Activated CD4-positive, alpha-beta T cell treated with anti-CD3 and anti-CD28 coated beads for 36 hours (primary cell): ENCODE measurements at regions not wholly inside any gene's neighbourhood (a gene's known extent, or its start where the extent isn't known, plus 50 kb on each side); places are given as distances from the start of the nearest gene placed in this dataset.

Source experiments
- ATAC-seq: fragments of 200-7000 bp; cut with Tn5 transposase; one replicate; pipeline ENCODE4 v1.10.0; 2021; ENCODE audit warnings: mild to moderate bottlenecking, moderate library complexity
- CTCF ChIA-PET: fragments of 350-600 bp; sonication (Branson Sonifier 250); formaldehyde crosslinking; loops from one replicate; lab custom pipeline; 2021; ENCODE audit warnings: antibody characterized with exemption; lab: Charles Lee
- POLR2A ChIA-PET: fragments of 350-600 bp; sonication (Branson Sonifier 250); formaldehyde crosslinking; loops from one replicate; lab custom pipeline; 2021; ENCODE audit warnings: antibody characterized with exemption, inconsistent platforms; lab: Charles Lee
- DNase-seq: peaks from one replicate; pipeline ENCODE4 v3.0.0-alpha.2; 2020
- H3K27ac Mint-ChIP-seq: one replicate; pipeline ENCODE4 v1.8.0; 2021; ENCODE audit warnings: mixed read lengths
- H3K27me3 Mint-ChIP-seq: one replicate; pipeline ENCODE4 v1.8.0; 2021; ENCODE audit warnings: mixed read lengths
- H3K36me3 Mint-ChIP-seq: one replicate; pipeline ENCODE4 v1.8.0; 2021; ENCODE audit warnings: low read depth, mixed read lengths
- H3K4me1 Mint-ChIP-seq: one replicate; pipeline ENCODE4 v1.8.0; 2021; ENCODE audit warnings: mixed read lengths
- H3K4me3 Mint-ChIP-seq: one replicate; pipeline ENCODE4 v1.8.0; 2021; ENCODE audit warnings: mild to moderate bottlenecking, moderate library complexity, mixed read lengths
- H3K9me3 Mint-ChIP-seq: one replicate; pipeline ENCODE4 v1.8.0; 2021; ENCODE audit warnings: low read depth, mixed read lengths
- intact Hi-C, 2 experiments: fragments of 100-400 bp; cut with DNase I in 1 of 2; cut with micrococcal nuclease in 1 of 2; formaldehyde crosslinking; loops; one replicate each; pipeline versions ENCODE4 v1.14.2 to v1.15.1; 2022 to 2024; cut with DNase I, micrococcal nuclease

DNA sequence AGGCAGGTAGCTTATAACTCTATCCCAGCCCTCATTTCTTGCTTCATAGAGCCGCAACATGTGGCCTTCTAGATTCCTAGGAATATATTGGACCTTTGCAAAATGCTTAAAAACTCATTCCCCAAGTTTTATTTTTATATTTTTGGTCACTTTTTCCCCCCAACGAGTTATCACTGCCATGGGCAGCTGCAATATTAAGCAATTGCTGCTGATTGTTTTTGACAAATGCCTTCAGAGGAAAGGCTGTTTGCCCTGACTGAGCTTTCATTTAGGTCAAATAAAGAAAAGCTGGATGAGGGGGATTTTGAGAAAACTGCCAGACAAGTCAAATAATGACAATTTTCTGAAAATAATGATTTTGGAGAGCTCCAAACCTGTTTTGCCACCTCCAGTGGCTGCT is 976.9 kb upstream of the MBL2 start:
- H3K36me3 Mint-ChIP-seq = no peaks in the 10 kb centered on the region
- intact Hi-C loops = no loop called here
- H3K9me3 Mint-ChIP-seq = peaks cover 3% of the 10 kb centered on the region
- ATAC-seq (no peak), DNase-seq (no peak)
- no peaks in the 10 kb centered on the region for H3K27me3 Mint-ChIP-seq
- no peak overlapping the region for H3K27ac Mint-ChIP-seq
- CTCF ChIA-PET = no interaction called here
- no peak overlapping the region for H3K4me3 Mint-ChIP-seq
- H3K4me1 Mint-ChIP-seq = no peaks in the 10 kb centered on the region
- POLR2A ChIA-PET = no interaction called here

DNA sequence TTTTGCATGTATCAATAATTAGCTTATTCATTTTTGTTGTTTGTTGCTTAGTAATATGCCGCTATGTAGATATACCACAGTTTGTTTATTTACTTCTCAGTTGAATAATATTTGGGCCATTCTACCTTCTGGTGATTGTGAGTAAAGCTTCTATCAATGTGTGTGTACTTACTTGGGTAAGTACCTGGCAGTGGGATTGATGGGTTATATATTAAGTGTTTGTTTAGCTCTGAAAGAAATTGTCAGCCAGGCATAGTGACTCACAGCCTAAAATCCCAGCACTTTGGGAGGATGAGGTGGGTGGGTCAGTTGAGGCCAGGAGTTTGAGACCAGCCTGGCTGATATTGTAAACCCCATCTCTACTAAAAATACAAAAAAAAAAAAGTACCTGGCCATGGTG is 975.7 kb upstream of the MBL2 start:
- ATAC-seq (no peak), DNase-seq (no peak)
- H3K27ac Mint-ChIP-seq = no peak overlapping the region
- H3K4me3 Mint-ChIP-seq = no peak overlapping the region
- H3K9me3 Mint-ChIP-seq = peaks cover 7% of the 10 kb centered on the region
- no peaks in the 10 kb centered on the region for H3K36me3 Mint-ChIP-seq
- no peaks in the 10 kb centered on the region for H3K4me1 Mint-ChIP-seq
- ChIA-PET CTCF (interaction anchor here (0.7 to 0.9 kb wide), 2 partner anchors 24 to 1214 kb away, joined by 3 read pairs; no protein-coding TSS in a partner anchor), POLR2A (no interaction called here)
- intact Hi-C loops = no loop called here
- no peaks in the 10 kb centered on the region for H3K27me3 Mint-ChIP-seq

DNA sequence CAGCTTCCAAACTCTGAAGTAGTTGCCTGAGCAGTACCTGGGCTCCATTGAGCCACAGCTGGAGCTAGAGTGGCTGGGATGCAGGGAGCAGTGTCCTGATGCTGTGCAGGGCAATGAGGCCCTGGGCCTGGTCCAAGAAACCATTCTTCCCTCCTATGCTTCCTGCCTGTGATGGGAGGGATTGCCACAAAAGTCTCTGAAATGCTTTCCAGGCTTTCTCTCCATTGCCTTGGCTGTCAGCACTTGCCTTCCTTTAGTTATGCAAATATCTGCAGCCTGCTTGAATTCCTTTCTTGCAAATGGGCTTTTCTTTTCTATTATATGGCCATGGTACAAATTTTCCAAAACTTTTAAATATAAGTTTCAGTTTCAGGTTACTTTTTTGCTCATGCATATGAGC is 972.2 kb upstream of the MBL2 start:
- Mint-ChIP-seq H3K27ac (no peak overlapping the region), H3K27me3 (no peaks in the 10 kb centered on the region), H3K9me3 (peaks cover 7% of the 10 kb centered on the region), H3K36me3 (no peaks in the 10 kb centered on the region), H3K4me3 (no peak overlapping the region), H3K4me1 (no peaks in the 10 kb centered on the region)
- CTCF ChIA-PET = no interaction called here
- POLR2A ChIA-PET = no interaction called here
- no peak for ATAC-seq
- intact Hi-C loops = no loop called here
- DNase-seq = no peak

DNA sequence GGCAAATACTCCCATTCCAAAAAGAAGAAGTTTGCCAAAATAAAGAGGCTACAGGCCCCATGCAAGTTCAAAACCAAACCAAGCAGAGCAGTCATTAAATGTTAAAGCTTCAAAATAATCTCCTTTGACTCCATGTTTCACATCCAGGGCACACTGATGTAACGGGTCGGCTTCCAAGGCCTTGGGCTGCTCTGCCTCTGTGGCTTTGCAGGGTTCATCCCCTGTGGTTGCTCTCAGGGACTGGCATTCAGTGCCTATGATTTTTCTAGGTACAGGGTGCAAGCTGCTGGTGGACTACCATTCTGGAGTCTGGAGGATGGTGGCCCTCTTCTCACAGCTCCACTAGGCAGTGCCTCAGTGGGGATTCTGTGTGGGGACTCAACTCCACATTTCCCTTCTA is 971.6 kb upstream of the MBL2 start:
- Mint-ChIP-seq H3K9me3 (peaks cover 7% of the 10 kb centered on the region), H3K36me3 (no peaks in the 10 kb centered on the region), H3K4me1 (no peaks in the 10 kb centered on the region), H3K27me3 (no peaks in the 10 kb centered on the region), H3K27ac (no peak overlapping the region), H3K4me3 (no peak overlapping the region)
- intact Hi-C loops = no loop called here
- DNase-seq (no peak), ATAC-seq (no peak)
- ChIA-PET CTCF (no interaction called here), POLR2A (no interaction called here)

DNA sequence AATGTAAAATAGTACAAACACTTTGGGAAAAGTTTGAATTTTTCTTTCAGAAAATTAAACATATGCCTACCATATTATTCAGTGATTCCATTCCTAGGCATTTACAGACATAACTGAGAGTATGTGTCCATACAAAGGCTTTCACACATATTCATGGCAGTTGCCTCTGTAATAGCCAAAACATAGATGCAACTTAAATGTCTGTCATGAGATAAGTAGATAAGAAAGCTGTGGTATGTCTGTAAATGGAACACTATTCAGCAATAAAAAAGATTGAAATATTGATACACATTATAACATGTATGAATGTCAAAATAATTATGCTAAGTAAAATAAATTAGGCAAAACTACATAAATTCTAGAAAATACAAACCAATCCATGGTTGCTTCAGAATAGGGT is 964.5 kb upstream of the MBL2 start:
- CTCF ChIA-PET = interaction anchor here (0.6 kb wide), 1 partner anchor 1300 kb away, joined by 4 read pairs; no protein-coding TSS in a partner anchor
- Mint-ChIP-seq H3K27ac (no peak overlapping the region), H3K27me3 (no peaks in the 10 kb centered on the region), H3K9me3 (peaks cover 3% of the 10 kb centered on the region), H3K4me1 (no peaks in the 10 kb centered on the region), H3K4me3 (no peak overlapping the region), H3K36me3 (no peaks in the 10 kb centered on the region)
- ATAC-seq = no peak
- POLR2A ChIA-PET = no interaction called here
- intact Hi-C loops = no loop called here
- DNase-seq = no peak

DNA sequence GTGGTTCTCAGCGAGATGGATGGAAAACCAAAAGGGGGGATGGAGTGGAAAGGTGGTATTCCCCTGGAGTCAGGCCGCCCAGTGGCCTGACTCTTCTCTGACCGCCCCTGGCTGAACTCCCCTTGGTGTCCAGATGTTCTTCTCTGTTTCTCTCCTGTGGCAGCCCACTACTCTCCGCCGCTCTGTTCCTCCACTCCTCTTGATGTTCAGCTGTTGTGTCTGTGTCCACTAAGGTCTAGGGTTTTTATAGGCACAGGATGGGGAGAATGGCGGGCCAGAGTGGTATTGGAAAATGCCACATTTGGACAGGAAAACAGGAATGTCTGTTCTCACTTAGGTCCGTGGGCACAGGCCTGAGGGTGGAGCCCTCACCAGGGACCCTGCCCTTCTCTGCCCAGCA is 954.3 kb upstream of the MBL2 start:
- ChIA-PET CTCF (no interaction called here), POLR2A (no interaction called here)
- Mint-ChIP-seq H3K27me3 (no peaks in the 10 kb centered on the region), H3K36me3 (no peaks in the 10 kb centered on the region), H3K4me3 (no peak overlapping the region), H3K27ac (no peak overlapping the region), H3K4me1 (no peaks in the 10 kb centered on the region), H3K9me3 (peaks cover 4% of the 10 kb centered on the region)
- ATAC-seq (no peak), DNase-seq (no peak)
- intact Hi-C loops = no loop called here

DNA sequence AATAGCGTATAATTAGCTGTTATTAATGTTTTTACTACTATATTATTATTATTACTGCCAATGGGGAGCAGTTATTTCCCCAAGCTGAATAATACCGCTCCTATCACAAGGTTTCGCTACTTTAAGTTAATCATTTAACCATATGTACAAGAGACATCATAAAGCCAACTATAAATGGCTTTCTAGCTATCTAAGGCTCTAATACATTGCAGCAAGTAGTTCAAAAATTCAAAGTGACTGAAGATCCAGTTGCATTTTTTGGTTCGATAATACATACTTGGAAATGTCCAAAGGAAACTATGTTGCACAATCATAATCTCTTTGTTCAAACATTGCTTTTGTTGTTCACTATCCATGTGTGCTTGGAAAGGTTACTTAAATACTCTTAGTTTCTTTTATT is 952.0 kb upstream of the MBL2 start:
- Mint-ChIP-seq H3K4me3 (no peak overlapping the region), H3K4me1 (no peaks in the 10 kb centered on the region), H3K27ac (no peak overlapping the region), H3K9me3 (peaks cover 4% of the 10 kb centered on the region), H3K27me3 (no peaks in the 10 kb centered on the region), H3K36me3 (no peaks in the 10 kb centered on the region)
- ChIA-PET CTCF (interaction anchor here (0.9 kb wide), 1 partner anchor 23 kb away, joined by 3 read pairs; no protein-coding TSS in a partner anchor), POLR2A (no interaction called here)
- no peak for ATAC-seq
- no peak for DNase-seq
- intact Hi-C loops = no loop called here

DNA sequence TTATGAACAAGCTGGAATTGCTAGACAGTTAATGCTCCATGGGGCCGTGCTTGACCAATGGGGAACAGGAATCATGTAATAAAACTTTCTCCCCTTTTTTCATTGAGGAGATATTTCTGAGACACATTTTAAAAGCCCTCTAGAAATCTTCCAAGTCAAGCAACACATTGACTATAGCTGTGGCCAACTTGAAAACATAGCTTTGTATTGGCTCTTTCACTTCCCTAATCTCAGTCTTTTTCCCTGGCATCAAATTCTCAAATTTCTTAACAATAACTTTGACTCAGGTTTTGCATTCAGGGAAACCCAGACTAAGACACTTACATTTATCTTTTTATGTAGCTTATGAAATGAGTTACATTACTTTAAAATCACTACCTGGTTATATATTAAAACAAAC is 947.1 kb upstream of the MBL2 start:
- POLR2A ChIA-PET = no interaction called here
- Mint-ChIP-seq H3K4me3 (no peak overlapping the region), H3K36me3 (no peaks in the 10 kb centered on the region), H3K4me1 (no peaks in the 10 kb centered on the region), H3K27me3 (no peaks in the 10 kb centered on the region), H3K27ac (no peak overlapping the region), H3K9me3 (peaks cover 4% of the 10 kb centered on the region)
- intact Hi-C loops = no loop called here
- no peak for ATAC-seq
- no peak for DNase-seq
- CTCF ChIA-PET = no interaction called here

DNA sequence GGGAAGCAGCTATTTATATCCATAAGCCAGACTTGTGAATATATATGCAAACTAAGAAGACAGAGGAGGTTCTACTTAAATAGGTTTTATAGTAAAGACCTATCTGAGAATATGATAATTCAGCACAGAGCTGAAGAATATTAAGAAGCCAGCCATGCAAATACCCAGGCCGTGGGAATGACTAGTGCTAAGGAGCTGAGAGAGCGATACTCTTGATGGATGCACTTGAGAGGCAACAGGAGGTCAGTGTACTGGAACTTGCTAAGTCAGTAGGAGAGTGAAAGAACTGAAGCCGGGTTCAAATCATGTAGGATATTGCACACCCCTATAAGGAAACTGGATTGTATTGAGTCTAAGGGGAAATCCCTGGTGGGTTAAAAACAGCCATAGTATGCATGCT is 943.6 kb upstream of the MBL2 start:
- DNase-seq (no peak), ATAC-seq (no peak)
- intact Hi-C loops = no loop called here
- Mint-ChIP-seq H3K27me3 (no peaks in the 10 kb centered on the region), H3K4me3 (no peak overlapping the region), H3K4me1 (no peaks in the 10 kb centered on the region), H3K27ac (no peak overlapping the region), H3K36me3 (no peaks in the 10 kb centered on the region), H3K9me3 (peaks cover 8% of the 10 kb centered on the region)
- CTCF ChIA-PET = no interaction called here
- POLR2A ChIA-PET = no interaction called here

DNA sequence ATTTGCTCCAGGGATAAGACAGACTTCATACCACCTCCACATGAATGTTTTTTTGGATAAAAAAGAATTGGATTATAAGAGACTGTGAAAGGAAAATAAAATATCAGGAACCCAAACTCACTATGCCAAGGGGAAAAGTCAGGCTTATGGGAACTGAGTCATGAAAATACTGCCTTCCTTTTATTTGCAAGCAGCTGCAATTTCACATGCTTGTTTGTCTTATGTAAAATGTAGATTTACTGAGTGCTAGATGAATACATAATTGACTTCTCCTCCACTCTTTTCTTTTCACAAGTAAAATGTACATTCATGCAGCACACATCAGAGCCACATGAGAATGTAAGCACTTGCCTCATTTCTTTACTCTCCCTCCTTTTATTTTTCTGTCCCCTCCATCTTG is 940.8 kb upstream of the MBL2 start:
- no peaks in the 10 kb centered on the region for H3K27me3 Mint-ChIP-seq
- no peak overlapping the region for H3K4me3 Mint-ChIP-seq
- ChIA-PET POLR2A (no interaction called here), CTCF (no interaction called here)
- intact Hi-C loops = no loop called here
- DNase-seq = no peak
- H3K4me1 Mint-ChIP-seq = no peaks in the 10 kb centered on the region
- H3K36me3 Mint-ChIP-seq = no peaks in the 10 kb centered on the region
- no peak overlapping the region for H3K27ac Mint-ChIP-seq
- no peak for ATAC-seq
- peaks cover 9% of the 10 kb centered on the region for H3K9me3 Mint-ChIP-seq

DNA sequence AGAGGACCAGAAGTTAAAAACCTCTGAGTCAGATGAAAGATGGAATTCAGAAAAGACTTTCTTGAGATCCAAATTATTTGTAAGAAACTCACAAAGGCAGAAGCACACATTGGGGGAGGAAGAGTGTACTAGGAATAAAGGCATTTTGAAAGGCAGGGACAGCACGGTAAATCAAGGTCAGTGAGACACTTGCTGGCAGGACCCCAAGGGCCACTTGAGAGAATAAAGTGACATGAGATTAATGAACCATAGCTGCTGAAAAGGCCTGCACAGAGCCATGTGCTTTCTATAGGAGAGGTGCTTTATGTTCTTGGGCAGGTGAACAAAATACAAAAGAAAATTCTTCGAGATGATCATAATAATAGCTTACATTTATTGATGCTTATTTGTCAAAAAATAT is 929.9 kb upstream of the MBL2 start:
- DNase-seq (no peak), ATAC-seq (no peak)
- Mint-ChIP-seq H3K36me3 (no peaks in the 10 kb centered on the region), H3K4me1 (no peaks in the 10 kb centered on the region), H3K27me3 (no peaks in the 10 kb centered on the region), H3K9me3 (peaks cover 7% of the 10 kb centered on the region), H3K4me3 (no peak overlapping the region), H3K27ac (no peak overlapping the region)
- intact Hi-C loops = no loop called here
- ChIA-PET POLR2A (no interaction called here), CTCF (no interaction called here)

DNA sequence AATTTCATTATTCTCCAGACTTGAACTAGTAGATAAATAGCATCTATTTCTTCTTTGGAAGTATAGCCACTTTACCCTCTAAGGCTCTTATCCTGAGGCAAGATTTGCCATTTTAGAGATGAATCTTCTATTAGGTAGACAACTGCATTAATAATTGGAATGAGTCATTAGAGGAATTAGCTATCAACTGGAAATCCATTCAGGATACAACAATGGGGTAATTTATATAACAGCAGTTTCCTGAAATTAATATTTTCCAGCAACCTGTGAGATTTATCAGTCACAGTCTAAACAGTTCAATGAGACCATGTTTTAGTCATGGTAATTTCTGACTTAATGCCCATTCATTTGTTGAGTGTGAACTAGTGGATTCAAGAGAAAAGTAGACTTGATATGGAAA is 928.6 kb upstream of the MBL2 start:
- H3K9me3 Mint-ChIP-seq = peaks cover 4% of the 10 kb centered on the region
- H3K36me3 Mint-ChIP-seq = no peaks in the 10 kb centered on the region
- no peak overlapping the region for H3K4me3 Mint-ChIP-seq
- no peaks in the 10 kb centered on the region for H3K27me3 Mint-ChIP-seq
- ChIA-PET CTCF (interaction anchor here (0.7 kb wide), 1 partner anchor 15 kb away, joined by 3 read pairs; no protein-coding TSS in a partner anchor), POLR2A (no interaction called here)
- ATAC-seq (no peak), DNase-seq (no peak)
- no peak overlapping the region for H3K27ac Mint-ChIP-seq
- no peaks in the 10 kb centered on the region for H3K4me1 Mint-ChIP-seq
- intact Hi-C loops = no loop called here

DNA sequence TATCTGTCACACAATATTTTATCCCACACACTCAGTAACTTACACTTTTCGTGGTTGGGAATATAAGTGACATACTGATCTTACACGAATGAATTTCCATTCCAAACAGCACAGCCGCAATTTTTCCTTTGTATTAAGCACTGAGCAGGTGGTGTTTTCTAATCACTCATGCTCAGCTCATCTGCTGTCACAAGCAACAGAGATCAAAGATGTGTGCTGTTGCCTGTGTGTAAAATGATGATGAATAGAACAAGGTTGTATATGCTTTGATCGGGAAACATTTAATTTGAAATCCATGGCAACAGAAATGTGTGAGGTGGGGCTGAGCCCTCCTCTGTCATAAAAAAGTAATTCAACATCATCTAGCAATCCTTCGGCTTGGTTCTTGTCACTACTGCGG is 927.7 kb upstream of the MBL2 start:
- no peak for DNase-seq
- no peaks in the 10 kb centered on the region for H3K27me3 Mint-ChIP-seq
- H3K27ac Mint-ChIP-seq = no peak overlapping the region
- ChIA-PET CTCF (interaction anchor here (0.7 kb wide), 1 partner anchor 14 kb away, joined by 3 read pairs; no protein-coding TSS in a partner anchor), POLR2A (no interaction called here)
- no peak overlapping the region for H3K4me3 Mint-ChIP-seq
- H3K9me3 Mint-ChIP-seq = peaks cover 4% of the 10 kb centered on the region
- H3K4me1 Mint-ChIP-seq = no peaks in the 10 kb centered on the region
- no peak for ATAC-seq
- intact Hi-C loops = no loop called here
- H3K36me3 Mint-ChIP-seq = no peaks in the 10 kb centered on the region
